GM18505 (cell line): ENCODE measurements at regions not wholly inside any gene's neighbourhood (a gene's known extent, or its start where the extent isn't known, plus 50 kb on each side); places are given as distances from the start of the nearest gene placed in this dataset.

Experiments
- ATAC-seq: cut with Tn5 transposase; IDR thresholded peaks from one replicate; pipeline ENCODE4 v1.9.1; 2021; ENCODE audit not compliant: unreplicated experiment
- POLR2A ChIP-seq: IDR thresholded peaks from 4 replicates; pipeline ENCODE4 v1.6.1; 2011; ENCODE audit warnings: borderline replicate concordance; ENCODE audit not compliant: insufficient read depth, insufficient read length; ENCODE audit errors: extremely low read depth

GRCh38 chr3:194994551-194994981 lies 276.4 kb downstream of the XXYLT1 start:
- no peak for TF ChIP-seq POLR2A
- no peak for ATAC-seq

GRCh38 chr3:194995334-194995733 lies 275.6 kb downstream of the XXYLT1 start:
- no peak for ATAC-seq
- no peak for TF ChIP-seq POLR2A

DNA sequence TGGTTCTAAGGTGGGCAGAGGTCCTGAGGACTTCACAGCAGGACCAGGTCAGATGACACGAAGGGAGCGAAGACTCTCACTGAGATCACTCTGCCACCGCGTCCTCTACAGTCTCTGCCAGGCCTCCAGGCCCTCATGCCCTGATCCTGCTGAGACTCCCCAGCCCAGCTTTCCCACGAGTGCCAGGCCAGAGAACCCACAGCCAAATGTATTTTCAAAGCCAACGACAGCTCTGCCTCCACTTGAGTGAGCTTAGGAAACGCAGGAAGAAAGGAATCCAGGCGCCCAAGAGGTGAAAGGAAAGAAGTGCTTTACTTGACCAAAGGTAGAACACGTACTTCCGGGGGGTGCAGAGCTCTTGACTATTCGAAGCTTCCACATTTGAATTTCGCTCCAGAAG lies 275.0 kb downstream of the XXYLT1 start:
- TF ChIP-seq POLR2A: no peak
- ATAC-seq: no peak

DNA sequence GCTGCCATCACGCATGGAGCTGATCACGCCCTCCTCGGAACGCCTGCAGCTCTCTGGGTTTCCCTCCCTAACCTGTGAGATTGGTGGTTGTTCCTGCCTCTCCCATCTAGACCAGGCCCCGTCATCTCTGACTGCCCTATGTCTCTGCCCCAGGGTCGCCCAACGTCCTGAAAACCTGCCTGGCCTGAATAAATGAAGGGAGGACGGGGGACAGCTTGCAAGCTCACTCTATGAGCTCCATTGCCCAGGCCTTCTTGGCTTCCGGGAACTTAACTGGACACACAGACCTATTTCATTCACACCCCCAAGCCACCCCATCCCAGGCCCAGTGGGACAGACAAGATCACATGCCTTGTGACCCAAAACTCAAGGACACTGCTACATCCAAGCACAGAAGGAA lies 274.2 kb downstream of the XXYLT1 start:
- TF ChIP-seq POLR2A: no peak
- ATAC-seq: no peak

DNA sequence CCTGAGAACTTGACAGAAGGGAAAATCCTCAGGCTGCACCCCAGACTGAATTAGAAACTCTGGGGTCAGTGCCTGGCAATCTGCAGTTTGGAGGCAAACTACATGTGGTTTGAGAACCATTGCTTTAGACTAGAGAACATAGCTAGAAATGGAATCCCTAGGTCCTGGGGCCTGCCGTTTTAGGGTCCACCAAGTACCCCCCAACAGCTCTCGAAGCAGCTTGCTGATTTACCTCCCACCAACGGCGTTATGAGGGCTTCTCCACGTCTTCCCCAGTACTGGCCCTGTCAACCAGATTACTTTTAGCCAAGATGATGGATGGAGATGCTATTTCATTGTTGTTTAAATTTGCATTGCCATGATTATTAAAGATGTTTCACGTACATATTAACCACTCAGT lies 272.5 kb downstream of the XXYLT1 start:
- no peak for ATAC-seq
- no peak for TF ChIP-seq POLR2A

DNA sequence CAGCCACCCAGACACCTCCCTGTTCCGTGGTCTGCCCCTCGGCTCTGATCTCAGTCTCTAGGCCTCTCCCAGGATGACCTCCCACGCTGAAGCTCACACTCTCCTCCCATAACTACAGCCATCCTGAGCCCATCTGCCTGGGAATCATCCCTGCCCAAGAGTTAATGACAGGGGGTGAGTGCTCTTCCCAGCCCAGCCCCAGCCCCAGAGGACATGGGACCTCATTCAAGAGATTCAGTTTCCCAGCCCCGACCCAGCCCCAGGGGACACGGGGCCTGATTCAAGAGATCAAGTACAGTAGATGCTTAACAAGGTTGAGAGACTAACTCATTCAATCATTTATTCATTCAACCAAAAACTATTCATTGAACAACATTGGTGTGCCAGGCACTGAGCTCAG lies 272.0 kb downstream of the XXYLT1 start:
- no peak for TF ChIP-seq POLR2A

DNA sequence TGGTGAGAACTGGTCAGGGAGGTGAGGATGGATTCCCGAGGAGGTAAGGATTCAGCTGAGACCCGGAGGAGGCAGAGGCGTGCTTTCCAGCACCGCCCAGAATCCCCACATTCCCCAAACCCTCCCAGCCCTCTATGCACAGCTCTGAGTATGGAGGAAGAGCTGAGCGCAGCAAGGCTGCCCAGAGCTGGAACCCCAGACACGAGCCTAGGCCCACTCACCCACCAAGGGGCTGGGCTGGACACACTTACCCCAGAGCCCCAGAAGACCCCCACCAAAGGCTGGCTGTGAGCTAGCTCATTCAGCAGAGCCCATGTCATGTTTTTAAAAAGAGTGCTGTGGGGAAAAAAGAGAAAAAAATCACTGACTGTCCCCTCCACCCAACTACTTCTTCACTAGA lies 271.5 kb downstream of the XXYLT1 start:
- no peak for TF ChIP-seq POLR2A
- ATAC-seq: no peak

More for the DNA sequence above, 272.0 kb downstream of the XXYLT1 start:
- no peak for ATAC-seq

DNA sequence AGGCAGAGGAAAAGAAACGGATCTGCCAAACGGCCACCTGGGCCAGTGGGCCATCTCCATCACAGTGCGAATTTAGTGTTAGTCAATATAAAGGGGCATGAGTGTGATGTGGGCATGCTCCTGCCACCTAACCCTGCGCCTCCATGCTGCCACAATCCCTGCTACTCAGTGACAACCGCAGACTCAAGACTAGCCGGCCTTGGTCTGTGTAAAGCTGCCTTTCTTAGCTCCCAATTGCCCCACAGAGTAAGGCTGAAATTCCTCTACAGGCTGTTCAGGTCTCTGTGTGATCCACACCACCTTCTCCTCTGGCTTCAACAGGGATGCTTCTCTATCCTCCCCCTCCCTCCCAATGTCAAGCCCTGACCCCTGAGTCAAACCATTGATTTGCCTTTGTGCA lies 269.7 kb downstream of the XXYLT1 start:
- no peak for TF ChIP-seq POLR2A
- no peak for ATAC-seq

DNA sequence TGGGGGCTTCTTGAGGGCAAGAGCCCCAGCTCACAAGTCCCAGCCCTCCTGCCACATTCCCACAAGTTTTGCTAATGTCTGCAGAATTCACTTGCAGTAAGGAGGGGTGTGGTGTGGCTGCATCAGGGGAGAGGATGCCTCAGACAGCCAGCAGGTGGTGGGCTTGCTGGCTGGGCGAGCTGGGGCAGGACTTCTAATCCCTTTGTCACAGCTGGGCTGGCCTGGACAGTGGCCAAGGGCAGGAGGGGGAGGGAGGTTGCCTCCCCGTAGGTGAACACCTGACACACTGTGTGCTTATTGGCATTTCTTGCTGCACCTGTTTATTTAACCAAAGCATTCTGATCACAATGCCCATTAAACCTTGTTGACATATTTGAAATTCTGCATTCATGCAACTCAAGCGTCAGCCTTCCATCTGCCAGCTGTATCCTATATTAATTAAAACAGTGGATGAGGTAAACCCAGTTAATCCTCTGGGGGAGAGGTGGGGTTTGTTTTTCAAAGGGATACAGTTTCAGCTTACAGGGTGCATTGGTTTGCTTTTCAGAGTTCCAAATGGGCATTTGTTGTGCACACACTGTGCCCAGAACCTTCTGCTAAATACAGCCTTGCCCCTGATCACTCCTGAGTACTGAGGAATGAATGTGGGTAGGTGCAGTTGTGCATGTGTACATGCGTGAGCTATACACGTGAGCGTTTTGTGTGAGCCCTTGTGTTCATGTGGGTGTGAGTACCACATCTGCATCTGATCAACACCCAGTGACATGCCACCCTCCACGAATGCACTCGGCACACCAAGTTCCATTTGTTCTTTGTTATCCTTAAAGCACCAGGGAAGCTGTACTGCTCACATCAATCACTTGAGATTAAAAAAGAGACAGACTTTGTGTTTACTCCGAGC lies 268.7 kb downstream of the XXYLT1 start:
- ATAC-seq: no peak
- TF ChIP-seq POLR2A: no peak

DNA sequence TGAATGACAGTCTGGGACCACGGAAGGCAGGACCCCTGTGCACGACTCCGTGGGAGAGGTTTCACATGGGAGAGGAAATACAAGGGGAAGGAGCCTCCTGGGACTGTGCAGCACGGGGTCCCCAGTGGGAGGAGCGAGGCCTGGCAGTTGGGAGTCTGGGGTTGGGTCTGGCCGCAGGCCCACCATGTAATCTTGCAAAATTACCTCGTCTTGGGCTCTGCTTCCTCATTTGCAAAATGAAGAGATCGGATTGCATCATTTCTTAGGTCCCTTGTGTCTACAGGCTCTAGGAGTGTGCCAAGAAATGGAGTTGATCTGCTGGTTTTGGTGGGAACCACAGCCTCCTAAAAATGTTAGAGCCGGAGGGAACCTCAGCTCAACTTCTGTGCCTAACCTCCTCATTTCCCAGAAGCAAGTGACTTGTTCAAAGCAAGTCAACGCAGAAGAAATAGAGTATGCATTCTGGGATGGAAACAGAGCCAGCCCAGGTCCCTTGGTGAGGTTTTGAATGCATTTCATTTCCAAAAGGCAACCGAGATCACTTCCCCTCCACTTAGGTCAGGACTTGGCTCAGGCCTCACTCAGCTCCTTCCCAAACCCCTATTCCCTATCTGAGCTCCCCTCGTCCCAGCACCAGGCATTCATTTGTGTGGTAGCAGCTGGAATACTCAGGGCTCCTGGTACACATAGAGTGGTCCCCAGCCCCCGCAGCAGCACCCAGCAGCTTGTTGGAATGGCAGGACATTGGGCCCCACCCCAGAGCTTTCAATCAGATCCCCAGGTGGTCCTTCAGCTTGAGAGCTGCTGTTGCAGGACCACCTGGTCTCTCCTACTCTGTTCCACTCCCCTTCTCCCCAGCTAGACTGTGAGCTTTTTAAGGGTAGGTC lies 267.7 kb downstream of the XXYLT1 start:
- ATAC-seq: no peak
- TF ChIP-seq POLR2A: no peak

DNA sequence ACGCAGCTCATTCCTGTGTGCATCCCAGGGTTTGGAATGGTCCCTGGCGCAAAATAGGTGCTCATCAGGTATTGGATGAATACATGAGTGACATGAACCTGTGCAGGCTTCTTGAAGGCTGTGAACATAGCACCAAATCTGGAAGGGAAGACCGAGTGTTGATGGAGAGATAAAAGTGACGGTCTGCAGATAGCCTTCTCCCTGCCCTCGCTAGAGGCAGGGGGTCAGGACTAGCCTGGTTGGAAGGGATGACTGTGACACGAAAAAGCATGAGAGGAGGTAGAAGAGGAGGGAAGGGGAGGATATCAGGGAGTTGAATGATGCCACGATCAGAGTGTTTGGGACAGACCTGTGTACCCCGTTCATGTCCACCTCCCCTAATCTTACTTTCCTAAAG lies 267.1 kb downstream of the XXYLT1 start:
- no peak for ATAC-seq
- TF ChIP-seq POLR2A: no peak

GRCh38 chr3:195004512-195005250 lies 266.3 kb downstream of the XXYLT1 start:
- no peak for TF ChIP-seq POLR2A
- no peak for ATAC-seq

- no peak for ATAC-seq
- TF ChIP-seq POLR2A: no peak
Observed at GRCh38 chr3:195005251-195005620, 265.7 kb downstream of the XXYLT1 start.
